WI38 (cell line): ENCODE measurements at regions not wholly inside any gene's neighbourhood (a gene's known extent, or its start where the extent isn't known, plus 50 kb on each side); places are given as distances from the start of the nearest gene placed in this dataset.

Source experiments
- H3K4me3 ChIP-seq: 2 replicates; pipeline ENCODE4 v1.5.1; 2011; ENCODE audit warnings: low read depth, mild to moderate bottlenecking, control low read depth, low read length
- TF ChIP-seq, protein P1 (sequence below): IDR thresholded peaks from 2 replicates; pipeline ENCODE4 v1.5.1; 2012; ENCODE audit warnings: low read depth, mild to moderate bottlenecking, control low read depth, low read length

DNA sequence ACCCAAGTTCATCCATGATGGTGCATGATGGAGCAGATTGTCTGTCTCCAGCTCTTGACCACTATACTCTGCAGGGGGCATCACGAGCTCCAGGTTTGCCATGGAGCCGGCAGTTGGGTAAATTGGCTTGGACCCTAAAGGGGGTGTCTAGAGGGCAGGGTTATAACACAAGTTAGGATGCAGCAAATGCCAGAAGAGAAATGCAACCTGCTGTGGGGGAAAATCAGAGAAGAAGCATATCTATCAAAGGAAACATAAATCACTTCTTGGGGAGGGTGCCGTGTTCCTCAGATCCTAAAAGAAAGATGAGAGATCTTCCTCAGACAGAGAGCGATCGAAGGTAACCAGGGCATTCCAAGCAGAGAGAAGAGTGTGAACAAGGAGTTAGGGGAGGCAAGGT lies 334.9 kb downstream of the C12orf75 start:
- TF ChIP-seq, protein P1, sequence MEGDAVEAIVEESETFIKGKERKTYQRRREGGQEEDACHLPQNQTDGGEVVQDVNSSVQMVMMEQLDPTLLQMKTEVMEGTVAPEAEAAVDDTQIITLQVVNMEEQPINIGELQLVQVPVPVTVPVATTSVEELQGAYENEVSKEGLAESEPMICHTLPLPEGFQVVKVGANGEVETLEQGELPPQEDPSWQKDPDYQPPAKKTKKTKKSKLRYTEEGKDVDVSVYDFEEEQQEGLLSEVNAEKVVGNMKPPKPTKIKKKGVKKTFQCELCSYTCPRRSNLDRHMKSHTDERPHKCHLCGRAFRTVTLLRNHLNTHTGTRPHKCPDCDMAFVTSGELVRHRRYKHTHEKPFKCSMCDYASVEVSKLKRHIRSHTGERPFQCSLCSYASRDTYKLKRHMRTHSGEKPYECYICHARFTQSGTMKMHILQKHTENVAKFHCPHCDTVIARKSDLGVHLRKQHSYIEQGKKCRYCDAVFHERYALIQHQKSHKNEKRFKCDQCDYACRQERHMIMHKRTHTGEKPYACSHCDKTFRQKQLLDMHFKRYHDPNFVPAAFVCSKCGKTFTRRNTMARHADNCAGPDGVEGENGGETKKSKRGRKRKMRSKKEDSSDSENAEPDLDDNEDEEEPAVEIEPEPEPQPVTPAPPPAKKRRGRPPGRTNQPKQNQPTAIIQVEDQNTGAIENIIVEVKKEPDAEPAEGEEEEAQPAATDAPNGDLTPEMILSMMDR = no peak
- H3K4me3 ChIP-seq = no peak overlapping the region

- TF ChIP-seq, protein P1 = no peak
- H3K4me3 ChIP-seq = no peak overlapping the region
These were observed 337.7 kb downstream of the C12orf75 start for GRCh38 chr12:105667973-105668743.

- TF ChIP-seq, protein P1 = no peak
These were observed 340.2 kb downstream of the C12orf75 start for GRCh38 chr12:105670672-105671071.

GRCh38 chr12:105671720-105672119 lies 341.2 kb downstream of the C12orf75 start:
- TF ChIP-seq, protein P1 = no peak
- no peak overlapping the region for H3K4me3 ChIP-seq

More at GRCh38 chr12:105670672-105671071, 340.2 kb downstream of the C12orf75 start:
- no peak overlapping the region for H3K4me3 ChIP-seq

GRCh38 chr12:105672121-105672975 lies 341.9 kb downstream of the C12orf75 start:
- H3K4me3 ChIP-seq = no peak overlapping the region
- TF ChIP-seq, protein P1 = no peak

GRCh38 chr12:105674871-105675699 lies 344.6 kb downstream of the C12orf75 start:
- H3K4me3 ChIP-seq = no peak overlapping the region
- TF ChIP-seq, protein P1 = no peak
